IPS-18a (cell line): ENCODE measurements at regions not wholly inside any gene's neighbourhood (a gene's known extent, or its start where the extent isn't known, plus 50 kb on each side); places are given as distances from the start of the nearest gene placed in this dataset.

Source experiments
- H3K27ac ChIP-seq: one replicate; pipeline ENCODE4 v1.5.1; 2013; ENCODE audit warnings: low read length
- H3K27me3 ChIP-seq: one replicate; pipeline ENCODE4 v1.6.1; 2013; ENCODE audit warnings: mild to moderate bottlenecking, low read length; ENCODE audit not compliant: control insufficient read depth, insufficient read depth
- H3K36me3 ChIP-seq: one replicate; pipeline ENCODE4 v1.6.1; 2013; ENCODE audit warnings: low read depth, low read length; ENCODE audit not compliant: control insufficient read depth
- H3K4me1 ChIP-seq: one replicate; pipeline ENCODE4 v1.6.1; 2013; ENCODE audit warnings: low read depth, low read length; ENCODE audit not compliant: control insufficient read depth
- H3K4me3 ChIP-seq: one replicate; pipeline ENCODE4 v1.5.1; 2013; ENCODE audit warnings: low read length
- H3K9ac ChIP-seq: one replicate; pipeline ENCODE4 v1.6.1; 2013; ENCODE audit warnings: mild to moderate bottlenecking, low read length, moderate library complexity
- H3K9me3 ChIP-seq: one replicate; pipeline ENCODE4 v1.6.1; 2013; ENCODE audit warnings: low read depth, low read length; ENCODE audit not compliant: control insufficient read depth

DNA sequence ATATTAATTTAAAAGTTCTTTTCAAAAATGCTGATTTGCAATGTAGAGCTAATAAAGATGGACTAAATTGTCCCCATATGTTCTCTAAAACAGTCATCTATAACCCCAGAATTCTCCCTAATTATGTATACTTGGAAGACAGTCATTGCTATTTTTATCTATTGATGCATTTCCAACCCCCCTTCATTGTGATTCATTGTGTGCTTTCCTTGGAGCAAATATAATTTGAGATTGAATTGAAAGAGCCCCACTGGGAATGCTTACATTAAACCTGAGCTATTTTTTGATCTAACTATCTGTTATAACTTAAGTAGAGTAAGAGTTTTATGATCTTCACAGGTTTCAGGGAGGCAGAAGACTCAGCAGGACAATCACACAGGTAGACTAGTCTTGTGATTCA, 73.7 kb upstream of the PTCHD4 start:
- Histone ChIP-seq H3K4me1 (no peaks in the 10 kb centered on the region), H3K4me3 (no peak overlapping the region), H3K36me3 (no peaks in the 10 kb centered on the region)

GRCh38 chr6:48183811-48184605, 73.0 kb upstream of the PTCHD4 start:
- no peak overlapping the region for H3K4me3 ChIP-seq

More for the DNA sequence above, 73.7 kb upstream of the PTCHD4 start:
- Histone ChIP-seq H3K27me3 (no peaks in the 10 kb centered on the region), H3K9ac (no peak overlapping the region), H3K9me3 (no peaks in the 10 kb centered on the region), H3K27ac (no peak overlapping the region)

GRCh38 chr6:48183178-48183577, 72.2 kb upstream of the PTCHD4 start:
- H3K9me3 ChIP-seq, result no peaks in the 10 kb centered on the region
- no peak overlapping the region for H3K4me3 ChIP-seq
- H3K27ac ChIP-seq, result no peak overlapping the region
- no peaks in the 10 kb centered on the region for H3K4me1 ChIP-seq
- H3K27me3 ChIP-seq, result no peaks in the 10 kb centered on the region
- no peaks in the 10 kb centered on the region for H3K36me3 ChIP-seq
- H3K9ac ChIP-seq, result no peak overlapping the region

More at GRCh38 chr6:48183811-48184605, 73.0 kb upstream of the PTCHD4 start:
- Histone ChIP-seq H3K4me1 (no peaks in the 10 kb centered on the region), H3K9me3 (no peaks in the 10 kb centered on the region), H3K27me3 (no peaks in the 10 kb centered on the region), H3K9ac (no peak overlapping the region), H3K27ac (no peak overlapping the region), H3K36me3 (no peaks in the 10 kb centered on the region)

GRCh38 chr6:48178700-48179099, 67.7 kb upstream of the PTCHD4 start:
- Histone ChIP-seq H3K9me3 (no peaks in the 10 kb centered on the region), H3K4me3 (no peak overlapping the region), H3K27ac (no peak overlapping the region), H3K4me1 (no peaks in the 10 kb centered on the region), H3K27me3 (no peaks in the 10 kb centered on the region), H3K9ac (no peak overlapping the region), H3K36me3 (no peaks in the 10 kb centered on the region)

- no peaks in the 10 kb centered on the region for H3K4me1 ChIP-seq
- H3K4me3 ChIP-seq, result no peak overlapping the region
- H3K9ac ChIP-seq, result no peak overlapping the region
- H3K9me3 ChIP-seq, result no peaks in the 10 kb centered on the region
- H3K27ac ChIP-seq, result no peak overlapping the region
- H3K27me3 ChIP-seq, result no peaks in the 10 kb centered on the region
- no peaks in the 10 kb centered on the region for H3K36me3 ChIP-seq
Measured at GRCh38 chr6:48177786-48178185, 66.8 kb upstream of the PTCHD4 start.

DNA sequence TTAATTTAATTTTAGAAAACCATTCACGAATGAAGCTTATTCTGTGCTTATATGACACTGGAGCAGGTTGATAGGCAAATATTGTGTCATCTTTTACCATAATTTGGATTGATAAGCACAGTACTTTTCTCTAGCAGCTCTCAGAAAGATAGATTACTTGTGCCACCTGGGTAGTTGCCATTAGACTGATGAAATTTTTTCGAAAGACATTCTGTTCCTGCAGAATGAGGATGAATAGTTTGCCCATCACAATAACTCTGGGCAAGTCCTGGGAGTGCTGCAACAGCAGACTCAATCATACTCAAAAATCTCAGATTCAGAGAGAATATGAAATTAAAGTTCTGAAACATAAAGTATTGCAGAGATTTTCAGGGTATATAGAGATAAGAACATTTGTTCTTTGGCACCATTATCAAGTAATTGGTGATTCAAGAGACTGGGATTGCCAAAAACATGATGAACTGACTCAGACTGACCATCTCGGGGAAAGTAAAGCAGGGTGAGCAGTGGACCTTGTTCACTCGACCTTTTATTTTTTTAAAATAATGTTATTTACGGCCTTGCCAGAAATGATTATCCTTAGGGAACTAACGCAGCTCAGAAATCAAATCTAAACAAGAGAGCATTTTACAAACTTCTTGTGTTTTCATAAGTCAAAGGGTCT, 65.8 kb upstream of the PTCHD4 start:
- no peak overlapping the region for H3K9ac ChIP-seq
- no peaks in the 10 kb centered on the region for H3K9me3 ChIP-seq
- H3K27me3 ChIP-seq, result no peaks in the 10 kb centered on the region

GRCh38 chr6:48169635-48170034, 58.6 kb upstream of the PTCHD4 start:
- H3K27ac ChIP-seq, result no peak overlapping the region
- H3K9ac ChIP-seq, result no peak overlapping the region
- H3K4me3 ChIP-seq, result no peak overlapping the region
- no peaks in the 10 kb centered on the region for H3K36me3 ChIP-seq
- H3K27me3 ChIP-seq, result no peaks in the 10 kb centered on the region
- no peaks in the 10 kb centered on the region for H3K4me1 ChIP-seq
- H3K9me3 ChIP-seq, result no peaks in the 10 kb centered on the region

More for the DNA sequence above, 65.8 kb upstream of the PTCHD4 start:
- H3K4me3 ChIP-seq, result no peak overlapping the region
- H3K4me1 ChIP-seq, result no peaks in the 10 kb centered on the region
- H3K27ac ChIP-seq, result no peak overlapping the region
- no peaks in the 10 kb centered on the region for H3K36me3 ChIP-seq
